ENCODE measurements at regions not wholly inside any gene's neighbourhood (a gene's known extent, or its start where the extent isn't known, plus 50 kb on each side); places are given as distances from the start of the nearest gene placed in this dataset.
A peak's percentile ranks its signal among the peaks of the same experiment; 100 is the strongest.

- H3K36me3 ChIP-seq (ENCODE audit: control insufficient read depth, insufficient read depth, low read length) = no peaks in the 10 kb centered on the region
- DNase-seq (ENCODE audit: low read depth in 4 of 6, low spot score in 6 of 6) = no peak
- no peaks in the 10 kb centered on the region for H3K9me3 ChIP-seq (ENCODE audit: control insufficient read depth, insufficient read depth, low read length)
- no peak overlapping the region for H3K4me3 ChIP-seq (ENCODE audit: low read depth, low read length)
- no peaks in the 10 kb centered on the region for H3K4me1 ChIP-seq (ENCODE audit: control insufficient read depth, insufficient read depth, low read length)
- H3K27me3 ChIP-seq (ENCODE audit: control insufficient read depth, insufficient read depth, low read length) = no peaks in the 10 kb centered on the region
- no peak overlapping the region for H3K27ac ChIP-seq (ENCODE audit: low read depth, low read length)
Observed at GRCh38 chr5:7053125-7053524, 339.9 kb downstream of the TENT4A start.

DNA sequence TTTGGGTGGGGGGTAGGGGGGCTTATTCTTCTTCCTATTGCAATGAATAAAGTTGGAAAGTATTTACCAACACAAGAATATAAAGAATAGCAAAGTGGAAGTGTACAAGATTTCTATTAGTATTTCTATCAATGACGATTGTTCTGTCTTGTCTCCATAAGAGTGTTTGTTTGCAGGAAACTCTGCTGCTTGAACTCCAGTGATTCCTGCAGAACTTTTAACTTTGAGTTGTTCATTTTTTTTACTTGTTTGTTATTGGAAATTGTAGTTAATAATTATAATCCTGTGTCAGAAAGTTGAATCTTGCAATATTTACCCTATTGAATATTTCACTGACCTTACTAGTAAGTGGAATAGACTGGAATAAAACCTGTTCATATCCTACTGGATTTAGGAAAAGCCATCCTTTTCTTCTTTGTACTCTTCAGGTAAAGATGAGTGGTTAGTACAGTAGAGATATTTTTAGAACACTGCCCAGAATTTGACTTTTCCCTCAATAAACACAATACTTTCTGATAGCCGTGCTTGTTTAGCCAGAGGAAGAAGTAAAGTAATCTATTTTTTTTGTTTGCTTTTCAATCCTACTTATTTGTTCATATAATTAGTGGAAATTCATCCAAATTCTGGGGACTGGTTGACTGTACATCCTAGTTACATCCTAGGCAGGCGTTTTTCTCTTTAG is 340.4 kb downstream of the TENT4A start:
- no peak overlapping the region for H3K27ac ChIP-seq (ENCODE audit: low read depth, low read length)
- H3K4me1 ChIP-seq (ENCODE audit: control insufficient read depth, insufficient read depth, low read length) = no peaks in the 10 kb centered on the region
- DNase-seq (ENCODE audit: low read depth in 4 of 6, low spot score in 6 of 6) = no peak
- no peaks in the 10 kb centered on the region for H3K9me3 ChIP-seq (ENCODE audit: control insufficient read depth, insufficient read depth, low read length)
- no peak overlapping the region for H3K4me3 ChIP-seq (ENCODE audit: low read depth, low read length)
- H3K36me3 ChIP-seq (ENCODE audit: control insufficient read depth, insufficient read depth, low read length) = no peaks in the 10 kb centered on the region
- no peaks in the 10 kb centered on the region for H3K27me3 ChIP-seq (ENCODE audit: control insufficient read depth, insufficient read depth, low read length)
- no CpG with 5 or more reads among the region's 3 CpGs for WGBS (ENCODE audit: insufficient coverage)

DNA sequence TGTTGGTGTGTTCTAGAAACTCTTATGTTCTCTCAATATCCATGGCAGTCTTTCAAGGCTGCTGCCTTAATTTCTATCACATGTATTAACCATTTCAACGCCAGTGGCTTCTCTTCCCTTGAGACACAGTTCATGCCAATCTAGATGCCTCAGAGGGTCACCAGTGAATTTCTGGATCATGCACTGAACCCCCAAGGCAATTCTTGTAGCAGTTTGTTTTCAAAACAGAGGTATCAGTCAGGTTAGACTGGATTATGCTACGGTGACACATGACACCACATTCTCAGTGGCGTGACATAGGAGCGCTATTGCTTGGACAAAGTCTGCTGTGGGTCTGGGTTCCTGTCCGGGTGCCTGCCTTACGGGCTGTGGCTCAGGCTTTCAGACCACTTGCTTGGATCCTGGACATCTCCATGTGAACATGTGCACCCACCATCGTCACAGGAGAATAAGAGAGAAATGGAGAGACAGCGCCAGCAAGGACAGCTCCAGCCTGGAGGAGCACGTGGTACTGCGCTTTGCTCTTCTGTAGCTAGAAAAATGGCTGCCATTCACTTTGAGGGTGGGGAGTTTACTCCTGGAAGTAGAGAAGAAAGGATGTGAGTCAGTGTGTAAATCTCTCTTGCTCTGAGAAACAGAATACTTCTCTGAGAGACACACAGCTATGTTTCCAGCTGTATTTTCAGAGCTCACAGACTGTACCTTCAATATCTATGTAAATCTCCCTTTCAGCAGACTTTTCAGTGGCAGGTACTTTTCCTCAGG is 329.3 kb upstream of the ADCY2 start:
- no peak for DNase-seq (ENCODE audit: low read depth in 4 of 6, low spot score in 6 of 6)
- H3K36me3 ChIP-seq (ENCODE audit: control insufficient read depth, insufficient read depth, low read length) = no peaks in the 10 kb centered on the region
- no peaks in the 10 kb centered on the region for H3K27me3 ChIP-seq (ENCODE audit: control insufficient read depth, insufficient read depth, low read length)
- H3K9me3 ChIP-seq (ENCODE audit: control insufficient read depth, insufficient read depth, low read length) = no peaks in the 10 kb centered on the region
- H3K27ac ChIP-seq (ENCODE audit: low read depth, low read length) = no peak overlapping the region
- H3K4me3 ChIP-seq (ENCODE audit: low read depth, low read length) = no peak overlapping the region
- 97% methylated on average over 7 of the region's 10 CpGs for WGBS (ENCODE audit: insufficient coverage)
- H3K4me1 ChIP-seq (ENCODE audit: control insufficient read depth, insufficient read depth, low read length) = no peaks in the 10 kb centered on the region

- Histone ChIP-seq H3K4me1 (ENCODE audit: control insufficient read depth, insufficient read depth, low read length) (no peaks in the 10 kb centered on the region), H3K36me3 (ENCODE audit: control insufficient read depth, insufficient read depth, low read length) (no peaks in the 10 kb centered on the region), H3K4me3 (ENCODE audit: low read depth, low read length) (no peak overlapping the region), H3K27me3 (ENCODE audit: control insufficient read depth, insufficient read depth, low read length) (no peaks in the 10 kb centered on the region), H3K27ac (ENCODE audit: low read depth, low read length) (no peak overlapping the region), H3K9me3 (ENCODE audit: control insufficient read depth, insufficient read depth, low read length) (no peaks in the 10 kb centered on the region)
- WGBS (ENCODE audit: insufficient coverage) = 90% methylated on average over 6 of the region's 6 CpGs
- DNase-seq (ENCODE audit: low read depth in 4 of 6, low spot score in 6 of 6) = no peak
Observed at GRCh38 chr5:7068156-7068555, 327.8 kb upstream of the ADCY2 start.

DNA sequence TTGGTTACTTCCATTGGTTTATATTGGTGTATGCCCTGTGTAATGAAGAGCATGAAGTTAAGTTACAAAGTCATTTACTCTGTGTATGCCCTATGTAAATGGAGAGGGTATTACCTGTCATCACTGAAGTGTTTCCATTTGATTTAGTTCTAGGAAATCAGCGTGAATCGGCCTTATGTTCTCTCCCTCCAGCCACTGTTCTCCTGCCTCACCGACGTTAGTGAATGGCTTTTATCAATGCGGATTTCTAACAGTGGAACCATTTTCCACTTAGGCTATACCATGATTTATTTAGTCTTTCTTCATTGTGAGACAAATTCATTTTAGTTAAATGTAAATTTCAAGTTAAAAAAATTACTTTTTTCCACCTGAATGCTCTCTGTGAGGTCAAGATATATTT is 327.0 kb upstream of the ADCY2 start:
- Histone ChIP-seq H3K27me3 (ENCODE audit: control insufficient read depth, insufficient read depth, low read length) (no peaks in the 10 kb centered on the region), H3K36me3 (ENCODE audit: control insufficient read depth, insufficient read depth, low read length) (no peaks in the 10 kb centered on the region), H3K4me3 (ENCODE audit: low read depth, low read length) (no peak overlapping the region), H3K9me3 (ENCODE audit: control insufficient read depth, insufficient read depth, low read length) (no peaks in the 10 kb centered on the region), H3K27ac (ENCODE audit: low read depth, low read length) (no peak overlapping the region), H3K4me1 (ENCODE audit: control insufficient read depth, insufficient read depth, low read length) (no peaks in the 10 kb centered on the region)
- WGBS (ENCODE audit: insufficient coverage) = no CpG with 5 or more reads among the region's 5 CpGs
- no peak for DNase-seq (ENCODE audit: low read depth in 4 of 6, low spot score in 6 of 6)

DNA sequence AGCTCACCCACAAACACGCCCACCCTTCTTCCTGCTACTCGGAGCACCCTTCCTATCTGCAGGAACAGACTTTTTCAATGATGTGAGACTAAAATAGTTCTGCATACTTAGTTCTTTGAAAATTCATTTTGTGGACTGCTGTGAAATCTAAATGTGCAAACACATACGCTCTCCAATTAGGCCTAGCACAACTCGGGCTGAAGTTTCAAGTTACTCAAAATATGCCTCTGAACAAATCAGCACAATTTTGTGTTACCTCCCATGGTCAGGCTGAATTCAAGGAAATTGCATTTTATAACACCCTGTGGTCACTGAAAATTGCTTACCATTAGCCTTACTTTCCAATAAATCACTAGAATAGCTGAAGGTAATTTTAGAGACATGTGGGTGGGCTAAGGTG is 323.8 kb upstream of the ADCY2 start:
- Histone ChIP-seq H3K27me3 (ENCODE audit: control insufficient read depth, insufficient read depth, low read length) (no peaks in the 10 kb centered on the region), H3K36me3 (ENCODE audit: control insufficient read depth, insufficient read depth, low read length) (no peaks in the 10 kb centered on the region), H3K9me3 (ENCODE audit: control insufficient read depth, insufficient read depth, low read length) (no peaks in the 10 kb centered on the region), H3K4me1 (ENCODE audit: control insufficient read depth, insufficient read depth, low read length) (no peaks in the 10 kb centered on the region), H3K4me3 (ENCODE audit: low read depth, low read length) (no peak overlapping the region), H3K27ac (ENCODE audit: low read depth, low read length) (no peak overlapping the region)
- DNase-seq (ENCODE audit: low read depth in 4 of 6, low spot score in 6 of 6) = peak in 1 of 6 donors; percentile 65
- 25% methylated on average over 2 of the region's 4 CpGs for WGBS (ENCODE audit: insufficient coverage)

DNA sequence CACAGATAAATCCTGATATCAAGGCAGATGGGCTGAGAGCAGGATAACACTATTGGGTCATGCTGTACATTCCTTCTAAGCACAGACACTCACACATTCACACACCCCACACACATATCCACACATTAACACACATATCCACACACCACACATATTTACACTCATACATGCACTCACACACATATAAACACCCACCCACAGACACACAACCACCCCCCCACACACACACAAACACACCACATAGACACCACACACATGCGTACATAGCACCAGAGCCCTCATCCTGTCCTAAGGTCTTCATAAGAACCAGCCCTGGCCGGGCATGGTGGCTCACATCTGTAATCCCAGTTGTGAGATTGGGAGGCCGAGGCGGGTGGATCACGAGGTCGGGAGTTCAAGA is 322.3 kb upstream of the ADCY2 start:
- H3K36me3 ChIP-seq (ENCODE audit: control insufficient read depth, insufficient read depth, low read length) = no peaks in the 10 kb centered on the region
- no peak overlapping the region for H3K4me3 ChIP-seq (ENCODE audit: low read depth, low read length)
- H3K9me3 ChIP-seq (ENCODE audit: control insufficient read depth, insufficient read depth, low read length) = no peaks in the 10 kb centered on the region
- no peaks in the 10 kb centered on the region for H3K4me1 ChIP-seq (ENCODE audit: control insufficient read depth, insufficient read depth, low read length)
- no peak overlapping the region for H3K27ac ChIP-seq (ENCODE audit: low read depth, low read length)
- no peaks in the 10 kb centered on the region for H3K27me3 ChIP-seq (ENCODE audit: control insufficient read depth, insufficient read depth, low read length)
- WGBS (ENCODE audit: insufficient coverage) = 86% methylated on average over 1 of the region's 6 CpGs
- DNase-seq (ENCODE audit: low read depth in 4 of 6, low spot score in 6 of 6) = no peak

DNA sequence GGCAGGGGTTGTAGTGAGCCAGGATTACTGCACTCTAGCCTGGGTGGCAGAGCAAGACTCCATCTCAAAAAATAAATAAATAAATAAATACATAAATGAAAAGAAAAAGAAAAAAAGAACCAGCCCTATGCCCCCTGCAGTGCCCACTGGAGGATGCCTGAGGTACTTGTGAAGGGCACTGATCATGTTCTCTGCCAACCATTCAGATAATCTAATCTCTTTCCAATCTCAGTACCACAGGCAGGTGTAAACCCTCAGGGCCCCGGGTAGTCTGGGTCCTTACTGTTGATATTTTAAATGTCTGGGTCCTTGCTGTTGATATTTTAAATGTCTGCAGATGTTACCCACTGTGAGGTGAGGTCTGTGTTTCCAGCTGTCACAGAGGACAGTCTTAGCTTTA is 321.8 kb upstream of the ADCY2 start:
- DNase-seq (ENCODE audit: low read depth in 4 of 6, low spot score in 6 of 6) = no peak
- H3K27me3 ChIP-seq (ENCODE audit: control insufficient read depth, insufficient read depth, low read length) = no peaks in the 10 kb centered on the region
- H3K36me3 ChIP-seq (ENCODE audit: control insufficient read depth, insufficient read depth, low read length) = no peaks in the 10 kb centered on the region
- H3K4me3 ChIP-seq (ENCODE audit: low read depth, low read length) = no peak overlapping the region
- H3K9me3 ChIP-seq (ENCODE audit: control insufficient read depth, insufficient read depth, low read length) = no peaks in the 10 kb centered on the region
- no peaks in the 10 kb centered on the region for H3K4me1 ChIP-seq (ENCODE audit: control insufficient read depth, insufficient read depth, low read length)
- WGBS (ENCODE audit: insufficient coverage) = no CpG with 5 or more reads among the region's 1 CpG
- H3K27ac ChIP-seq (ENCODE audit: low read depth, low read length) = no peak overlapping the region

- H3K4me3 ChIP-seq (ENCODE audit: low read depth, low read length) = no peak overlapping the region
- H3K36me3 ChIP-seq (ENCODE audit: control insufficient read depth, insufficient read depth, low read length) = no peaks in the 10 kb centered on the region
- WGBS (ENCODE audit: insufficient coverage) = no CpG with 5 or more reads among the region's 1 CpG
- no peaks in the 10 kb centered on the region for H3K9me3 ChIP-seq (ENCODE audit: control insufficient read depth, insufficient read depth, low read length)
- H3K27ac ChIP-seq (ENCODE audit: low read depth, low read length) = no peak overlapping the region
- no peaks in the 10 kb centered on the region for H3K4me1 ChIP-seq (ENCODE audit: control insufficient read depth, insufficient read depth, low read length)
- no peaks in the 10 kb centered on the region for H3K27me3 ChIP-seq (ENCODE audit: control insufficient read depth, insufficient read depth, low read length)
- DNase-seq (ENCODE audit: low read depth in 4 of 6, low spot score in 6 of 6) = no peak
Observed at GRCh38 chr5:7075470-7075869, 320.5 kb upstream of the ADCY2 start.

GRCh38 chr5:7078101-7078500 is 317.8 kb upstream of the ADCY2 start:
- WGBS (ENCODE audit: insufficient coverage) = 73% methylated on average over 5 of the region's 6 CpGs
- Histone ChIP-seq H3K27me3 (ENCODE audit: control insufficient read depth, insufficient read depth, low read length) (no peaks in the 10 kb centered on the region), H3K36me3 (ENCODE audit: control insufficient read depth, insufficient read depth, low read length) (no peaks in the 10 kb centered on the region), H3K9me3 (ENCODE audit: control insufficient read depth, insufficient read depth, low read length) (no peaks in the 10 kb centered on the region), H3K4me3 (ENCODE audit: low read depth, low read length) (no peak overlapping the region), H3K4me1 (ENCODE audit: control insufficient read depth, insufficient read depth, low read length) (no peaks in the 10 kb centered on the region), H3K27ac (ENCODE audit: low read depth, low read length) (no peak overlapping the region)
- no peak for DNase-seq (ENCODE audit: low read depth in 4 of 6, low spot score in 6 of 6)

All from spinal cord (tissue), 9 donors.